ENCODE measurements at regions not wholly inside any gene's neighbourhood (a gene's known extent, or its start where the extent isn't known, plus 50 kb on each side); places are given as distances from the start of the nearest gene placed in this dataset.

GRCh38 chr2:40507432-40507831, 55.5 kb upstream of the SLC8A1 start:
- DNase-seq (ENCODE audit: low spot score): no peak

- no peak for DNase-seq (ENCODE audit: low spot score)
Observed at GRCh38 chr2:40510304-40510703, 58.4 kb upstream of the SLC8A1 start.

GRCh38 chr2:40511661-40512213, 59.8 kb upstream of the SLC8A1 start:
- DNase-seq (ENCODE audit: low spot score): no peak

- DNase-seq (ENCODE audit: low spot score): no peak
Observed at GRCh38 chr2:40512256-40512655, 60.4 kb upstream of the SLC8A1 start.

- no peak for DNase-seq (ENCODE audit: low spot score)
Observed at GRCh38 chr2:40513201-40513600, 61.3 kb upstream of the SLC8A1 start.

- DNase-seq (ENCODE audit: low spot score): no peak
Observed at GRCh38 chr2:40516604-40517003, 64.7 kb upstream of the SLC8A1 start.

- no peak for DNase-seq (ENCODE audit: low spot score)
Observed at GRCh38 chr2:40528564-40528963, 76.7 kb upstream of the SLC8A1 start.

GRCh38 chr2:40531359-40531758, 79.5 kb upstream of the SLC8A1 start:
- no peak for DNase-seq (ENCODE audit: low spot score)

- no peak for DNase-seq (ENCODE audit: low spot score)
Observed at GRCh38 chr2:40534528-40534927, 82.6 kb upstream of the SLC8A1 start.

- DNase-seq (ENCODE audit: low spot score): no peak
Observed at GRCh38 chr2:40535972-40536371, 84.1 kb upstream of the SLC8A1 start.

GRCh38 chr2:40540026-40540425, 88.1 kb upstream of the SLC8A1 start:
- no peak for DNase-seq (ENCODE audit: low spot score)

- DNase-seq (ENCODE audit: low spot score): no peak
Observed at GRCh38 chr2:40543381-40543780, 91.5 kb upstream of the SLC8A1 start.

GRCh38 chr2:40544072-40544471, 92.2 kb upstream of the SLC8A1 start:
- no peak for DNase-seq (ENCODE audit: low spot score)

- no peak for DNase-seq (ENCODE audit: low spot score)
Observed at GRCh38 chr2:40545645-40546044, 93.8 kb upstream of the SLC8A1 start.

- no peak for DNase-seq (ENCODE audit: low spot score)
Observed at GRCh38 chr2:40546439-40547191, 94.7 kb upstream of the SLC8A1 start.

- DNase-seq (ENCODE audit: low spot score): no peak
Observed at GRCh38 chr2:40548521-40548920, 96.6 kb upstream of the SLC8A1 start.

GRCh38 chr2:40550085-40550484, 98.2 kb upstream of the SLC8A1 start:
- DNase-seq (ENCODE audit: low spot score): no peak

- DNase-seq (ENCODE audit: low spot score): no peak
Observed at GRCh38 chr2:40551081-40551480, 99.2 kb upstream of the SLC8A1 start.

- peak; percentile 63 for DNase-seq (ENCODE audit: low spot score)
Observed at GRCh38 chr2:40554665-40555294, 102.9 kb upstream of the SLC8A1 start.

GRCh38 chr2:40556293-40556692, 104.4 kb upstream of the SLC8A1 start:
- DNase-seq (ENCODE audit: low spot score): no peak

GRCh38 chr2:40556739-40557138, 104.8 kb upstream of the SLC8A1 start:
- no peak for DNase-seq (ENCODE audit: low spot score)

- no peak for DNase-seq (ENCODE audit: low spot score)
Observed at GRCh38 chr2:40558761-40559160, 106.9 kb upstream of the SLC8A1 start.

- no peak for DNase-seq (ENCODE audit: low spot score)
Observed at GRCh38 chr2:40559175-40559574, 107.3 kb upstream of the SLC8A1 start.

GRCh38 chr2:40564184-40564583, 112.3 kb upstream of the SLC8A1 start:
- no peak for DNase-seq (ENCODE audit: low spot score)

Measured in D341Med (cell line).